H9 (cell line): ENCODE measurements at regions not wholly inside any gene's neighbourhood (a gene's known extent, or its start where the extent isn't known, plus 50 kb on each side); places are given as distances from the start of the nearest gene placed in this dataset.

Experiments
- DNase-seq: peaks from one replicate; pipeline ENCODE4 v3.0.0-alpha.2; 2017
- H2AFZ ChIP-seq: one replicate; pipeline ENCODE4 v1.6.1; 2013; ENCODE audit warnings: mild to moderate bottlenecking, low read length, control low read depth, moderate library complexity
- H2AK5ac ChIP-seq: 2 replicates; pipeline ENCODE4 v1.6.1; 2013; ENCODE audit warnings: low read length, control low read depth, mixed read lengths; ENCODE audit not compliant: insufficient read length
- H2BK120ac ChIP-seq: one replicate; pipeline ENCODE4 v1.6.1; 2013; ENCODE audit warnings: low read depth, mild to moderate bottlenecking, low read length, control low read depth, inconsistent platforms; ENCODE audit not compliant: poor library complexity, severe bottlenecking
- H2BK12ac ChIP-seq: 2 replicates; pipeline ENCODE4 v1.6.1; 2013; ENCODE audit warnings: low read length, control low read depth, mixed read lengths, low read depth; ENCODE audit not compliant: insufficient read length
- H2BK15ac ChIP-seq: 2 replicates; pipeline ENCODE4 v1.6.1; 2013; ENCODE audit warnings: low read depth, low read length, control low read depth
- H2BK20ac ChIP-seq: one replicate; pipeline ENCODE4 v1.6.1; 2013; ENCODE audit warnings: low read depth, mild to moderate bottlenecking, low read length, control low read depth, inconsistent platforms; ENCODE audit not compliant: poor library complexity, severe bottlenecking
- H2BK5ac ChIP-seq: 2 replicates; pipeline ENCODE4 v1.6.1; 2013; ENCODE audit warnings: low read length, control low read depth, mixed read lengths; ENCODE audit not compliant: insufficient read length
- H3K14ac ChIP-seq: 2 replicates; pipeline ENCODE4 v1.6.1; 2013; ENCODE audit warnings: low read length, control low read depth; ENCODE audit not compliant: insufficient read depth
- H3K18ac ChIP-seq: 2 replicates; pipeline ENCODE4 v1.6.1; 2013; ENCODE audit warnings: low read depth, mild to moderate bottlenecking, mixed read lengths, low read length, control low read depth; ENCODE audit not compliant: insufficient read length
- H3K23ac ChIP-seq: 2 replicates; pipeline ENCODE4 v1.6.1; 2013; ENCODE audit warnings: low read length, control low read depth, mixed read lengths, low read depth; ENCODE audit not compliant: insufficient read length
- H3K23me2 ChIP-seq: 2 replicates; pipeline ENCODE4 v1.6.1; 2013; ENCODE audit warnings: low read depth, mild to moderate bottlenecking, mixed read lengths, low read length, control low read depth; ENCODE audit not compliant: insufficient read length, poor library complexity, severe bottlenecking
- H3K27ac ChIP-seq: 2 replicates; pipeline ENCODE4 v1.5.1; 2013; ENCODE audit warnings: low read length, control low read depth, mixed read lengths, low read depth; ENCODE audit not compliant: insufficient read length
- H3K27me3 ChIP-seq: 2 replicates; pipeline ENCODE4 v1.6.1; 2013; ENCODE audit warnings: low read length, control low read depth, inconsistent platforms; ENCODE audit not compliant: insufficient read depth
- H3K4ac ChIP-seq: 2 replicates; pipeline ENCODE4 v1.6.1; 2013; ENCODE audit warnings: low read depth, mild to moderate bottlenecking, control low read depth, inconsistent platforms, low read length, moderate library complexity
- H3K4me1 ChIP-seq: 2 replicates; pipeline ENCODE4 v1.6.1; 2013; ENCODE audit warnings: low read length, control low read depth, inconsistent platforms; ENCODE audit not compliant: insufficient read depth
- H3K4me2 ChIP-seq: 2 replicates; pipeline ENCODE4 v1.6.1; 2013; ENCODE audit warnings: low read length, control low read depth, mixed read lengths; ENCODE audit not compliant: insufficient read length, insufficient read depth
- H3K56ac ChIP-seq: 2 replicates; pipeline ENCODE4 v1.6.1; 2013; ENCODE audit warnings: low read depth, mild to moderate bottlenecking, mixed read lengths, low read length, control low read depth; ENCODE audit not compliant: insufficient read length
- H3K79me1 ChIP-seq: 2 replicates; pipeline ENCODE4 v1.6.1; 2013; ENCODE audit warnings: low read depth, mild to moderate bottlenecking, moderate library complexity, low read length, control low read depth, inconsistent platforms; ENCODE audit not compliant: insufficient read depth, poor library complexity, severe bottlenecking
- H3K79me2 ChIP-seq: 2 replicates; pipeline ENCODE4 v1.6.1; 2013; ENCODE audit warnings: low read length, control low read depth, inconsistent platforms; ENCODE audit not compliant: insufficient read depth
- H3K9ac ChIP-seq: 2 replicates; pipeline ENCODE4 v1.6.1; 2013; ENCODE audit warnings: low read length, control low read depth, mixed read lengths; ENCODE audit not compliant: insufficient read length; ENCODE audit errors: extremely low read depth
- H3K9me3 ChIP-seq: one replicate; pipeline ENCODE4 v1.6.1; 2013; ENCODE audit warnings: low read depth, low read length, inconsistent platforms; ENCODE audit not compliant: control insufficient read depth
- H3T11ph ChIP-seq: one replicate; pipeline ENCODE4 v1.6.1; 2013; ENCODE audit warnings: mild to moderate bottlenecking, low read length, control low read depth, inconsistent platforms
- H4K20me1 ChIP-seq: one replicate; pipeline ENCODE4 v1.6.1; 2013; ENCODE audit not compliant: control insufficient read depth, insufficient read length, insufficient read depth
- H4K5ac ChIP-seq: 2 replicates; pipeline ENCODE4 v1.6.1; 2013; ENCODE audit warnings: low read depth, mild to moderate bottlenecking, mixed read lengths, low read length, control low read depth; ENCODE audit not compliant: insufficient read length
- H4K8ac ChIP-seq: replicated peaks from 2 replicates; pipeline ENCODE4 v1.6.1; 2013; ENCODE audit warnings: low read length, control low read depth, mixed read lengths, low read depth; ENCODE audit not compliant: insufficient read length
- H4K91ac ChIP-seq: 2 replicates; pipeline ENCODE4 v1.6.1; 2013; ENCODE audit warnings: low read depth, mild to moderate bottlenecking, moderate library complexity, mixed read lengths, low read length, control low read depth; ENCODE audit not compliant: insufficient read length
- H3K27ac Mint-ChIP-seq, 3 experiments: 2 replicates in 2 of 3; 3 replicates in 1 of 3; pipeline ENCODE4 v1.8.0; 2020 to 2021; ENCODE audit warnings: mixed read lengths in 3 of 3, mild to moderate bottlenecking in 1 of 3, moderate library complexity in 1 of 3
- H3K27me3 Mint-ChIP-seq: 2 replicates; pipeline ENCODE4 v1.8.0; 2021; ENCODE audit warnings: low read depth, mild to moderate bottlenecking, moderate library complexity, mixed read lengths
- H3K36me3 Mint-ChIP-seq, 3 experiments: 2 replicates in 2 of 3; 3 replicates in 1 of 3; pipeline ENCODE4 v1.8.0; 2020 to 2021; ENCODE audit warnings: low read depth in 3 of 3, mixed read lengths in 3 of 3; ENCODE audit not compliant: insufficient read depth in 1 of 3
- H3K4me1 Mint-ChIP-seq, 2 experiments: 2 replicates each; pipeline ENCODE4 v1.8.0; 2020; ENCODE audit warnings: mixed read lengths in 2 of 2
- H3K4me3 Mint-ChIP-seq, 2 experiments: 2 replicates in 1 of 2; 3 replicates in 1 of 2; pipeline ENCODE4 v1.8.0; 2020 to 2021; ENCODE audit warnings: mild to moderate bottlenecking in 2 of 2, mixed read lengths in 2 of 2, moderate library complexity in 1 of 2
- H3K9me3 Mint-ChIP-seq, 2 experiments: 2 replicates in 1 of 2; 3 replicates in 1 of 2; pipeline ENCODE4 v1.8.0; 2020; ENCODE audit warnings: mild to moderate bottlenecking in 2 of 2, mixed read lengths in 2 of 2, moderate library complexity in 1 of 2
- WGBS: extraction: QIAGEN DNeasy Blood & Tissue Kit; methylation state at CpG from one replicate; pipeline ENCODE4 v1.1.7; 2013; ENCODE audit warnings: missing lambda C conversion rate, low lambda C conversion rate, mixed read lengths; ENCODE audit not compliant: insufficient read length; ENCODE audit errors: extremely low coverage; 5-methylcytosine and 5-hydroxymethylcytosine counted together
- TF ChIP-seq, protein P1 (sequence below): fragments of 200-600 bp; sonication (generic); conservative IDR thresholded peaks from 3 replicates; pipeline ENCODE4 v1.8.0; 2021; ENCODE audit warnings: antibody characterized with exemption, mild to moderate bottlenecking

DNA sequence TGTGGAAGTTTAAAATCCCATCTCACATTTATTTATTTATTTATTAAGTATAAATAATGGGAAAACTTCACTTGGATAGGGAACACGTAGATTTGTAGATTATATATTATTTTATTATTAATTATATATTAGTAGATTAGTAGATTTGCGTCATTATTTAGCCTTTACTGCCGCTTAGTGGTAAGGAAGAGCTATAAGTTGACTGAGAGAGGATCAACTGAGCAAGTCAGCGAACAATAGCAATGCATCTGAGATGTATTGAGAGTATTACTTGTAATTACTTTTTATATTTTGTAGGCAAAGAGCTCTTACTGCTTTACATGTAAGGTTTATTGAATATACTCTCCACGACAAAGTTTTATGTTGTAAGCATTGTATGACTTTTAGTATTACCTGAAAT, 244.5 kb upstream of the ANKRD30A start:
- Histone ChIP-seq H3K79me2 (no peaks in the 10 kb centered on the region), H3K27ac (no peak overlapping the region), H3K23ac (no peak overlapping the region), H2BK5ac (no peak overlapping the region), H4K8ac (no peak overlapping the region), H2BK120ac (no peak overlapping the region), H3K9ac (no peak overlapping the region), H3K27me3 (no peaks in the 10 kb centered on the region), H3K56ac (no peak overlapping the region), H2AK5ac (no peak overlapping the region), H4K91ac (no peak overlapping the region), H2BK15ac (no peak overlapping the region), H3K23me2 (no peaks in the 10 kb centered on the region), H2BK20ac (no peak overlapping the region), H3K79me1 (no peaks in the 10 kb centered on the region), H4K20me1 (no peaks in the 10 kb centered on the region), H3K18ac (no peak overlapping the region), H3T11ph (no peak overlapping the region), H3K4me1 (no peaks in the 10 kb centered on the region), H2BK12ac (no peak overlapping the region), H3K4ac (no peak overlapping the region), H3K14ac (no peak overlapping the region), H2AFZ (no peak overlapping the region), H3K4me2 (no peak overlapping the region), H4K5ac (no peak overlapping the region), H3K9me3 (no peaks in the 10 kb centered on the region)
- WGBS: no CpG with 5 or more reads among the region's 5 CpGs
- Mint-ChIP-seq H3K36me3 (no peaks in the 10 kb centered on the region), H3K27ac (no peak overlapping the region), H3K27me3 (no peaks in the 10 kb centered on the region; the same call in none of the 2 replicates), H3K4me1 (no peaks in the 10 kb centered on the region), H3K4me3 (no peak overlapping the region), H3K9me3 (peaks cover 0 to 55% of the 10 kb centered on the region in 2 experiments; a peak in 3 of 5 replicates)
- no peak for DNase-seq
- TF ChIP-seq, protein P1, sequence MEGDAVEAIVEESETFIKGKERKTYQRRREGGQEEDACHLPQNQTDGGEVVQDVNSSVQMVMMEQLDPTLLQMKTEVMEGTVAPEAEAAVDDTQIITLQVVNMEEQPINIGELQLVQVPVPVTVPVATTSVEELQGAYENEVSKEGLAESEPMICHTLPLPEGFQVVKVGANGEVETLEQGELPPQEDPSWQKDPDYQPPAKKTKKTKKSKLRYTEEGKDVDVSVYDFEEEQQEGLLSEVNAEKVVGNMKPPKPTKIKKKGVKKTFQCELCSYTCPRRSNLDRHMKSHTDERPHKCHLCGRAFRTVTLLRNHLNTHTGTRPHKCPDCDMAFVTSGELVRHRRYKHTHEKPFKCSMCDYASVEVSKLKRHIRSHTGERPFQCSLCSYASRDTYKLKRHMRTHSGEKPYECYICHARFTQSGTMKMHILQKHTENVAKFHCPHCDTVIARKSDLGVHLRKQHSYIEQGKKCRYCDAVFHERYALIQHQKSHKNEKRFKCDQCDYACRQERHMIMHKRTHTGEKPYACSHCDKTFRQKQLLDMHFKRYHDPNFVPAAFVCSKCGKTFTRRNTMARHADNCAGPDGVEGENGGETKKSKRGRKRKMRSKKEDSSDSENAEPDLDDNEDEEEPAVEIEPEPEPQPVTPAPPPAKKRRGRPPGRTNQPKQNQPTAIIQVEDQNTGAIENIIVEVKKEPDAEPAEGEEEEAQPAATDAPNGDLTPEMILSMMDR: peak; percentile 65
